ENCODE measurements at regions not wholly inside any gene's neighbourhood (a gene's known extent, or its start where the extent isn't known, plus 50 kb on each side); places are given as distances from the start of the nearest gene placed in this dataset.

DNA sequence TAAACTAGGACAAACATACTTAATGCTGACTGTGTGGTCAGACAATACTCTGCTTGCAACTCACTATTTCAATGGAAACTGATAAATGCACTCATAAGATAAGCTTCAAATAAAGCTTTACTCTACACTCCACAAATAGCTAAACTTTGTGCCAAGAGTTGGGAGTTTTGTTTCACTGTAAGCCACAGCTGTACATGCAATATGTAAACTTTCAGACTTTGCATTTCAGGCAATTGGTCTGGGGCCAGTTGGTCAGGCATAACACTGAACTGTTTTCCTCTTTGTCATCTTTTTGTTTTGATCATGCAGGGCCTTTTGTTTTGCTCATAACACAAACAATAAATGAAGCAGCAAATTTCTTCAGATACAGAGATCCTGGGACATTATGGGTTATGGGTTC lies 426.2 kb downstream of the IPO8 start:
- H3K9me3 ChIP-seq (ENCODE audit: low read length), result no peaks in the 10 kb centered on the region
- no peaks in the 10 kb centered on the region for H3K36me3 ChIP-seq (ENCODE audit: insufficient read depth, low read length)
- H3K4me1 ChIP-seq (ENCODE audit: insufficient read depth, low read length), result no peaks in the 10 kb centered on the region
- no peak overlapping the region for H3K9ac ChIP-seq (ENCODE audit: low read length)
- no peak overlapping the region for H3K27ac ChIP-seq (ENCODE audit: low read depth, low read length)
- no peak overlapping the region for H3K4me3 ChIP-seq (ENCODE audit: low read depth in 1 of 2, low read length in 2 of 2)
- H3K27me3 ChIP-seq (ENCODE audit: control insufficient read depth in 1 of 2, insufficient read depth in 2 of 2, low read length in 2 of 2), result no peaks in the 10 kb centered on the region

DNA sequence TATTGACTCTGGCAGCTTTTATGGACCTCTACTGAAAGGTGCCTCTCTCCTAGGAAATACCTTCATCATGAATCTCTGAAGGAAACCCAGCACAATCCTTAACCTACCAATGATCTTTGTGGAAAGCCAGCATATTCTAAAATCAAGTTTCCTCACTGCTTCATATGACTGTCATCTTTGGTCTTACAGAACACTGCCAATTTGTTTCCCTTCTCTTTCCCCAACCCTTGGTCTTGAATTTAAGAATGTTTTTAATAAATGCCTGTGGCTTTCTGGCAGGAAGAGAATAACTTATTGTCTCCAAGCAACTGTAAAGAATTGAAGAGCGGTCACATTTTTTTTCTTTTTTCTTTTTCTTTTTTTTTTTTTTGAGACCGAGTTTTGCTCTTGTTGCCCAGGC lies 427.6 kb downstream of the IPO8 start:
- Histone ChIP-seq H3K4me1 (ENCODE audit: insufficient read depth, low read length) (no peaks in the 10 kb centered on the region), H3K27ac (ENCODE audit: low read depth, low read length) (no peak overlapping the region), H3K4me3 (ENCODE audit: low read depth in 1 of 2, low read length in 2 of 2) (no peak overlapping the region), H3K36me3 (ENCODE audit: insufficient read depth, low read length) (no peaks in the 10 kb centered on the region), H3K9ac (ENCODE audit: low read length) (no peak overlapping the region), H3K27me3 (ENCODE audit: control insufficient read depth in 1 of 2, insufficient read depth in 2 of 2, low read length in 2 of 2) (no peaks in the 10 kb centered on the region), H3K9me3 (ENCODE audit: low read length) (no peaks in the 10 kb centered on the region)

DNA sequence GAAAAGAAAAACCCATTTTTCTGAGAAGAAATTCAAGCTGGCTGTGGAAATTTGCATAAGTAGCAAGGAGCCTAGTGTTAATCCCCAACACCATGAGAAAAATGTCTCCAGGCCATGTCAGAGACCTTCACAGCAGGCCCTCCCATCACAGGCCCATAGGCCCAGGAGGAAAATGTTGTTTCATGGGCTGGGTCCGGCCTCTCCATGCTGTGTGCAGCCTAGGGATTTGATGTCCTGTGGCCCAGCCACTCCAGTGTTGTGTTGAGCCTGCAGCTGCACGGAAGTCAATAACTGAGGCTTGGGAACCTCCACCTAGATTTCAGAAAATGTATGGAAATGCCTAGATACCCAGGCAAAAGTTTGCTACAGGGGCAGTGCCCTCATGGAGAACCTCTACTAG lies 432.2 kb downstream of the IPO8 start:
- H3K36me3 ChIP-seq (ENCODE audit: insufficient read depth, low read length), result no peaks in the 10 kb centered on the region
- H3K4me1 ChIP-seq (ENCODE audit: insufficient read depth, low read length), result no peaks in the 10 kb centered on the region
- no peak overlapping the region for H3K9ac ChIP-seq (ENCODE audit: low read length)
- H3K4me3 ChIP-seq (ENCODE audit: low read depth in 1 of 2, low read length in 2 of 2), result no peak overlapping the region
- H3K27ac ChIP-seq (ENCODE audit: low read depth, low read length), result no peak overlapping the region
- H3K9me3 ChIP-seq (ENCODE audit: low read length), result no peaks in the 10 kb centered on the region
- H3K27me3 ChIP-seq (ENCODE audit: control insufficient read depth in 1 of 2, insufficient read depth in 2 of 2, low read length in 2 of 2), result no peaks in the 10 kb centered on the region

DNA sequence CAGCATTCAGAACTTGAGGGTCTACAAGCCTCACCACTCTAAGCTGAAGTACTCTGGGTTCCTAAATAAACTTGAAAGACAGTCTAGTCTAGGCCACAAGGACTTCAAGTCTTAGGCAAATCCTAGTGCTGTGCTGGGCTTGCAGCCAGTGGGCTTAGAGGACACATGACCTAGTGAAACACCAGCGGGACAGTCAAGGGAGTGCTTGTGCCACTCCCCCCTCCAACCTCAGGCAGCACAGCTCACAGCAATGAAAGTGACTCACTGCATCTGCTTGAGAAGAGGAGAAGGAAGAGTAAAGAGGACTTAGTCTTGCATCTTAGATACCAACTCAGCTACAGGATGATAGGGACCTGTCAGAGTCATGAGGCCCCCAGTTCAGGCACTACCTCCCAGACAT lies 438.1 kb downstream of the IPO8 start:
- Histone ChIP-seq H3K4me3 (ENCODE audit: low read depth in 1 of 2, low read length in 2 of 2) (no peak overlapping the region), H3K36me3 (ENCODE audit: insufficient read depth, low read length) (no peaks in the 10 kb centered on the region), H3K27ac (ENCODE audit: low read depth, low read length) (no peak overlapping the region), H3K9ac (ENCODE audit: low read length) (no peak overlapping the region), H3K27me3 (ENCODE audit: control insufficient read depth in 1 of 2, insufficient read depth in 2 of 2, low read length in 2 of 2) (no peaks in the 10 kb centered on the region), H3K4me1 (ENCODE audit: insufficient read depth, low read length) (no peaks in the 10 kb centered on the region), H3K9me3 (ENCODE audit: low read length) (no peaks in the 10 kb centered on the region)

DNA sequence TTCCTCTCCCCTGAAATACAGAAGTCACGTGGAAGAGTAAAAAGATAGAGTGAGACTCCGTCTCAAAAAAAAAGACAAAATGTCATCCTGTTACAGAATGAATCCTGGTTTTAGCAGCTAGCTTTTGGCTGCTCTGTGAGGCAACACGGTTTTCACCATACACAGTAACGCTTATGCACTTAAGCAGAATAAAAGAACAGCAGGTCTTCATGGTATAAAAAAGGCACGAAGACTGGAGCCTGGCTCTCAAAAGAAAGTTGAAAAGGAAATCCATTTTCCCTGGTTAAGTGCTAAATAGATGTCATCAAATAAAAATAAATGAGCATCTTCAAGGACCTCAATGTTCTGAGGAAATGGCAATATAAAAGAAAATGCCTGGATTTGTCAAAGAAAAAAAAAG lies 444.1 kb downstream of the IPO8 start:
- Histone ChIP-seq H3K4me1 (ENCODE audit: insufficient read depth, low read length) (no peaks in the 10 kb centered on the region), H3K27me3 (ENCODE audit: control insufficient read depth in 1 of 2, insufficient read depth in 2 of 2, low read length in 2 of 2) (no peaks in the 10 kb centered on the region), H3K9ac (ENCODE audit: low read length) (no peak overlapping the region), H3K27ac (ENCODE audit: low read depth, low read length) (no peak overlapping the region), H3K4me3 (ENCODE audit: low read depth in 1 of 2, low read length in 2 of 2) (no peak overlapping the region), H3K36me3 (ENCODE audit: insufficient read depth, low read length) (no peaks in the 10 kb centered on the region), H3K9me3 (ENCODE audit: low read length) (no peaks in the 10 kb centered on the region)

DNA sequence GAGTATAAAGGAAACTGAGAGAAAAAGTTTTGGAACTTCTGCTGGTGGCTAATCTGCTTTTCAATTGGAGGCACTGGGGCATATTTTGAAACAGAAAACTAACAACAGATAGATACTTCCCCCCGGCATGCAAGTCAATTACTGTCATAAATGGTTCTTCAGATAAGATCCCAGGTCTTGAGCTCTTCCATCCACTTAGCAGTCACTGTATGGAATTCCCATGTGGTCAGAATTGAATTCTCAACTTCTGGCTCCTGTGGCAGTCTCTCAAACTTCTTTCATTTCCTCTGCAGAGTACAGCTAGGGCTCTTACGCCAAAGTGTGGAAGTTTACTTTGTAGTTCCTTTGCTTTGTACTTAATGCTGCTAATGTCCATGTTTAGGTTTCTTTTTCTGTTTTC lies 452.2 kb downstream of the IPO8 start:
- no peak overlapping the region for H3K4me3 ChIP-seq (ENCODE audit: low read depth in 1 of 2, low read length in 2 of 2)
- H3K27me3 ChIP-seq (ENCODE audit: control insufficient read depth in 1 of 2, insufficient read depth in 2 of 2, low read length in 2 of 2), result no peaks in the 10 kb centered on the region
- H3K27ac ChIP-seq (ENCODE audit: low read depth, low read length), result no peak overlapping the region
- no peaks in the 10 kb centered on the region for H3K4me1 ChIP-seq (ENCODE audit: insufficient read depth, low read length)
- H3K9ac ChIP-seq (ENCODE audit: low read length), result no peak overlapping the region
- no peaks in the 10 kb centered on the region for H3K9me3 ChIP-seq (ENCODE audit: low read length)
- H3K36me3 ChIP-seq (ENCODE audit: insufficient read depth, low read length), result no peaks in the 10 kb centered on the region

DNA sequence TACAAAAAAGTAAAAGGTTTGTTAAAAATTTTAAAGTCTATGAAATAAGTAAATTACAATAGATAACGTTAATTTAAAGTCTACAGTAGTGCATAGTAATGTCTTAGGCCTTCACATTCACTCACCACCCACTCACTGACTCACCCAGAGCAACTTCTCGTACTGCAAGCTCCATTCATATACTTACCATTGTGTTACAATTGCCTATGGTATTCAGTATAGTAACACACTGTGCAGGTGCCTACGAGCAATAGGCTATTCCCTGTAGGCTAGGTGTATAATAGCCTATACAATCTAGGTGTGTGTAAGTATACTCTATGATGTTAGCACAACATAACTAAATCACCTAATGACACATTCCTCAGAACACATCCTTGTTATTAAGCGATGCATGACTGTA lies 435.3 kb upstream of the TMTC1 start:
- Histone ChIP-seq H3K4me1 (ENCODE audit: insufficient read depth, low read length) (no peaks in the 10 kb centered on the region), H3K9ac (ENCODE audit: low read length) (no peak overlapping the region), H3K9me3 (ENCODE audit: low read length) (no peaks in the 10 kb centered on the region), H3K36me3 (ENCODE audit: insufficient read depth, low read length) (no peaks in the 10 kb centered on the region), H3K4me3 (ENCODE audit: low read depth in 1 of 2, low read length in 2 of 2) (no peak overlapping the region), H3K27me3 (ENCODE audit: control insufficient read depth in 1 of 2, insufficient read depth in 2 of 2, low read length in 2 of 2) (no peaks in the 10 kb centered on the region), H3K27ac (ENCODE audit: low read depth, low read length) (no peak overlapping the region)

DNA sequence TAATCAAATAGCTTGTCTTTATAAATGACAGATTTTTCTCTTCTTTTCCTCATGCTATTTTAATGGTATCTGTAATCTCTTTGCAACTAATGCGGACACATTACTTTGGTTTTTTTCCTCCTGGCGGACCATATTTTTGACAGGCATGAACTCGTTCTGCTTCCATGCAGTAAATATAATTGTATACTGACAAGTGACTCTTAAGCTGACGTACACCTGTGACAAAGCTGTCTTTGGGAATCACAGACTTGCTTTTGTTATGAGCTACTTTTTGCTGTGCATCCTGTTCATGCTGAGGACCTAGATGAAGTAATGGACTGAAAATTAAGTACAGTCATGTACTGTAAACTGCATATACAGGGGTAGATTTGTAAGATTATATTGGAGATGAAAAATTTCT lies 434.3 kb upstream of the TMTC1 start:
- Histone ChIP-seq H3K4me3 (ENCODE audit: low read depth in 1 of 2, low read length in 2 of 2) (no peak overlapping the region), H3K36me3 (ENCODE audit: insufficient read depth, low read length) (no peaks in the 10 kb centered on the region), H3K27me3 (ENCODE audit: control insufficient read depth in 1 of 2, insufficient read depth in 2 of 2, low read length in 2 of 2) (no peaks in the 10 kb centered on the region), H3K27ac (ENCODE audit: low read depth, low read length) (no peak overlapping the region), H3K9me3 (ENCODE audit: low read length) (no peaks in the 10 kb centered on the region), H3K9ac (ENCODE audit: low read length) (no peak overlapping the region), H3K4me1 (ENCODE audit: insufficient read depth, low read length) (no peaks in the 10 kb centered on the region)

DNA sequence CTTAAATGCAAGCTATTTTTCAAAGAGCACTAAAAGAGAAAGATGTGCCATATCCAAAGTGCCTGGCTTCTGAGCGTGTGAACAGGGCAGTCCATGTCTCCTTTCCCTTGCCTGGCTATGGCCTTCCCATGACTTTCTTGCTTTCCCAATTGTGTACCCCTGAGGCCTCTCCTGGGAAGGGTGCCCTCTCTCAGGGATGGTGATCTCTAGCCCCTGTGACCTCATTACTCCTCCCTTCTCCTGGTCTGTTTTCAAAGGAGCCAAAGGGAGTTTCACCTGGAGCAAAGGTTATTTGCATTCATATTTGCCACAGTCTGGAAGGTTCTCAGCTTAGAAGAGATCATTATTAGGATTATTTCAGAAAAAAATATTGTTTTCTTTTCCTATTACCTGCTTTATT lies 429.4 kb upstream of the TMTC1 start:
- Histone ChIP-seq H3K36me3 (ENCODE audit: insufficient read depth, low read length) (no peaks in the 10 kb centered on the region), H3K9ac (ENCODE audit: low read length) (no peak overlapping the region), H3K9me3 (ENCODE audit: low read length) (no peaks in the 10 kb centered on the region), H3K27me3 (ENCODE audit: control insufficient read depth in 1 of 2, insufficient read depth in 2 of 2, low read length in 2 of 2) (no peaks in the 10 kb centered on the region), H3K4me1 (ENCODE audit: insufficient read depth, low read length) (no peaks in the 10 kb centered on the region), H3K27ac (ENCODE audit: low read depth, low read length) (no peak overlapping the region), H3K4me3 (ENCODE audit: low read depth in 1 of 2, low read length in 2 of 2) (no peak overlapping the region)

DNA sequence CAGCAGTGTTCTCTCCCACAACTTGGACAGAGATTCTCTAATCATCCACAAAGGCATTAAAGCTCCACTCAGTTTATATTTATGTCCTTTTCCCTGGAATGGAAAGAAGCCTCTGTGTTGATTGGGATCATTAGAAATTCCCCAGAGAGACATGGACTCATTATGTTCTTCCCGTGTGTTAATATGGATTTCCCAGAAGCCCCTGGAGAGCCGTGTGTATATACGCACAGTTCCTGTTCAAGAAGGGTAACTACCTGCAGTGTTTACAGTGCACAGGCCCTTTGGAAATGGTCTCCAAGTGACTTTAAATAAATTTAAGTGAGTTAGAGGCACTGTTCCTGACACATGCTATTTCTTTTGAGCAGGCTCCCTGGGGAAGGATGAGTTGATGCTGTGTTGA lies 428.0 kb upstream of the TMTC1 start:
- no peak overlapping the region for H3K9ac ChIP-seq (ENCODE audit: low read length)
- no peaks in the 10 kb centered on the region for H3K9me3 ChIP-seq (ENCODE audit: low read length)
- H3K27me3 ChIP-seq (ENCODE audit: control insufficient read depth in 1 of 2, insufficient read depth in 2 of 2, low read length in 2 of 2), result no peaks in the 10 kb centered on the region

DNA sequence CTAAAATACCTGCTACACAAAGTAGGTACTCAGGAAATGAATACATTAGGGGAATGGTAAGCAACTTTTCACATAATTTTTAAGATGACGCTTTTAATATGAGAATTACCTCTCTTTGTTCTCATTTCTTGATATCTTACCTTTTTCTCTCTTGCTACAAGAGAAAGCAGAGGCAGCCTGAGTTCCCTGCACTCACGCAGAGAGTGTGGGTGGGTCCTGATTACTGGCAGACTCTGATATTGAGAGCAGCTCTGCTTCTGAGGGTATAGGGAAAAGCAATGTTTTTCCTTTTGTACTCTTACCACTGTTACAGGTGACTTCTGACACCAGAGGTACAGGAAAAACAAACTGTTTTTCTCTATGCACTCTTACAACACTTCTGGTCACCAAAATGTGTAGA lies 420.2 kb upstream of the TMTC1 start:
- peaks cover 0 to 14% of the 10 kb centered on the region in 2 donors for H3K27me3 ChIP-seq (ENCODE audit: control insufficient read depth in 1 of 2, insufficient read depth in 2 of 2, low read length in 2 of 2)
- no peak overlapping the region for H3K27ac ChIP-seq (ENCODE audit: low read depth, low read length)
- no peaks in the 10 kb centered on the region for H3K4me1 ChIP-seq (ENCODE audit: insufficient read depth, low read length)

More for the DNA sequence above, 428.0 kb upstream of the TMTC1 start:
- no peak overlapping the region for H3K4me3 ChIP-seq (ENCODE audit: low read depth in 1 of 2, low read length in 2 of 2)
- H3K36me3 ChIP-seq (ENCODE audit: insufficient read depth, low read length), result no peaks in the 10 kb centered on the region
- no peaks in the 10 kb centered on the region for H3K4me1 ChIP-seq (ENCODE audit: insufficient read depth, low read length)
- H3K27ac ChIP-seq (ENCODE audit: low read depth, low read length), result no peak overlapping the region

DNA sequence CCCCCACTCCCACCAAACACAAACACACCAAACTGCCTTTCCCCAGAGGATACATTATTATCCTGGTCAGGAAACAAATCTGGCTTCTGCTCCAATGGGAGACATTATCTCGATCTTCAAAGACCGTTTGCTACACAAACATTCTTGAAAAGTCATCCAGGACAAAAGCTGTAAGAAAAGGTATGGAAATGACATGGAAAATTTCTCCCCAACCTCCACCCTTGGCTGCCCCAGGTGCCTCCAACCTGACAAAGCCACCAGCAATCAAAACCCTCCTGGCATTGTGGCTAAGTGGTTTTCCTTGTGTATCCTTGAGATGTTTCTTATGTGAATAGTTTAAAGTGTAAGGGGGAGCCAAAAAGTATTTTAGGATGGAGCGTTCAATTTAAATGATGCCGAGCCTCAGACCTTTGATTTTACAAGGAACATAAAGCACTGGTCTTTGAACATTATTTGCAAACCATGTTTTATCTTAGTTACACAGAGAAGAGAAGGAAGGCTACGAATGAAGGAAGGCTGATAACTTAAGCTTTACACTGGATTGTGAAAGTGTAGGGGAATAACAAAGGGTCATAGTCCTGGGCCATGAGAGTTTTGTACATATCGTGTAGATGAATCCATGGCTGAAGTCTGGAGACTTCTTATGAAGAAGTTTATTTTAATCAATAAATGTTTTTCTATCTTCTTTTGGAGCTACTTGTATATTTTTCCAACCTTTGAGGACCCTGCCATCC lies 418.9 kb upstream of the TMTC1 start:
- H3K9me3 ChIP-seq (ENCODE audit: low read length), result no peaks in the 10 kb centered on the region
- no peak overlapping the region for H3K9ac ChIP-seq (ENCODE audit: low read length)
- H3K27me3 ChIP-seq (ENCODE audit: control insufficient read depth in 1 of 2, insufficient read depth in 2 of 2, low read length in 2 of 2), result peaks cover 0 to 14% of the 10 kb centered on the region in 2 donors
- no peak overlapping the region for H3K27ac ChIP-seq (ENCODE audit: low read depth, low read length)
- H3K4me3 ChIP-seq (ENCODE audit: low read depth in 1 of 2, low read length in 2 of 2), result no peak overlapping the region
- no peaks in the 10 kb centered on the region for H3K4me1 ChIP-seq (ENCODE audit: insufficient read depth, low read length)
- H3K36me3 ChIP-seq (ENCODE audit: insufficient read depth, low read length), result no peaks in the 10 kb centered on the region

More for the DNA sequence above, 420.2 kb upstream of the TMTC1 start:
- no peak overlapping the region for H3K9ac ChIP-seq (ENCODE audit: low read length)
- no peaks in the 10 kb centered on the region for H3K36me3 ChIP-seq (ENCODE audit: insufficient read depth, low read length)
- no peaks in the 10 kb centered on the region for H3K9me3 ChIP-seq (ENCODE audit: low read length)
- no peak overlapping the region for H3K4me3 ChIP-seq (ENCODE audit: low read depth in 1 of 2, low read length in 2 of 2)

Data from muscle layer of colon (tissue), 2 donors.